SU-DHL-6 (cell line): ENCODE measurements at regions not wholly inside any gene's neighbourhood (a gene's known extent, or its start where the extent isn't known, plus 50 kb on each side); places are given as distances from the start of the nearest gene placed in this dataset.

Experiments
- H2AFZ ChIP-seq: fragments of 200-600 bp; sonication (generic); 2 replicates; pipeline ENCODE4 v1.6.1; 2014; ENCODE audit warnings: low read depth, mild to moderate bottlenecking, moderate library complexity, mixed read lengths, antibody characterized with exemption, low read length; ENCODE audit not compliant: severe bottlenecking
- H3F3A ChIP-seq: fragments of 200-600 bp; shearing (Covaris generic); 2 replicates; pipeline ENCODE4 v1.6.0; 2016; ENCODE audit warnings: antibody characterized with exemption, mild to moderate bottlenecking; ENCODE audit not compliant: insufficient read depth
- H3K27ac ChIP-seq: fragments of 200-600 bp; sonication (generic); 2 replicates; pipeline ENCODE4 v1.5.1; 2016; ENCODE audit warnings: low read depth, mild to moderate bottlenecking, low read length, moderate library complexity, mixed read lengths
- H3K27me3 ChIP-seq: fragments of 200-600 bp; sonication (generic), shearing (Covaris generic); 2 replicates; pipeline ENCODE4 v1.6.0; 2014; ENCODE audit warnings: mild to moderate bottlenecking, low read length
- H3K36me3 ChIP-seq: fragments of 200-600 bp; sonication (generic); 2 replicates; pipeline ENCODE4 v1.6.1; 2014; ENCODE audit warnings: mild to moderate bottlenecking, low read length, mixed read lengths
- H3K4me2 ChIP-seq: fragments of 300-600, 200-600 bp; shearing (Covaris generic), sonication (generic); 2 replicates; pipeline ENCODE4 v1.6.0; 2014; ENCODE audit warnings: low read length, low read depth, mild to moderate bottlenecking; ENCODE audit not compliant: poor library complexity, severe bottlenecking
- H3K4me3 ChIP-seq: fragments of 200-600 bp; sonication (generic); 2 replicates; pipeline ENCODE4 v1.5.1; 2014; ENCODE audit warnings: antibody characterized with exemption, low read length, mild to moderate bottlenecking, mixed read lengths; ENCODE audit not compliant: insufficient read depth, poor library complexity, severe bottlenecking
- H3K79me2 ChIP-seq: fragments of 200-600 bp; sonication (generic); 2 replicates; pipeline ENCODE4 v1.6.1; 2014; ENCODE audit warnings: mild to moderate bottlenecking, low read length, moderate library complexity; ENCODE audit not compliant: insufficient read depth
- H3K9ac ChIP-seq: fragments of 200-600 bp; sonication (generic); 2 replicates; pipeline ENCODE4 v1.7.0; 2014; ENCODE audit warnings: mild to moderate bottlenecking, low read length
- H3K9me2 ChIP-seq: fragments of 200-600 bp; sonication (generic); replicated peaks from 2 replicates; pipeline ENCODE4 v1.6.1; 2014; ENCODE audit warnings: low read length; ENCODE audit not compliant: insufficient read depth
- H3K9me3 ChIP-seq: fragments of 200-600 bp; sonication (generic); 2 replicates; pipeline ENCODE4 v1.6.1; 2014; ENCODE audit warnings: low read length, mixed read lengths; ENCODE audit not compliant: insufficient read depth
- H4K20me1 ChIP-seq: fragments of 200-600 bp; sonication (generic); 2 replicates; pipeline ENCODE4 v1.6.1; 2014; ENCODE audit warnings: low read depth, mild to moderate bottlenecking, antibody characterized with exemption, low read length, moderate library complexity, mixed read lengths
- CTCF ChIP-seq: fragments of 200-600 bp; sonication (generic); IDR thresholded peaks from one replicate; pipeline ENCODE4 v1.5.1; 2017; ENCODE audit warnings: antibody characterized with exemption, mild to moderate bottlenecking, low read length, moderate library complexity; ENCODE audit not compliant: insufficient read depth, poor library complexity, severe bottlenecking
- EZH2phosphoT487 ChIP-seq: fragments of 200-600 bp; sonication (generic), shearing (Covaris generic); conservative IDR thresholded peaks from 2 replicates; pipeline ENCODE4 v1.6.1; 2018; ENCODE audit warnings: mild to moderate bottlenecking, antibody characterized with exemption, low read length, moderate library complexity, mixed read lengths

- Histone ChIP-seq H3K36me3 (no peaks in the 10 kb centered on the region), H3F3A (no peaks in the 10 kb centered on the region), H3K27ac (no peak overlapping the region), H3K9me3 (no peaks in the 10 kb centered on the region), H4K20me1 (no peaks in the 10 kb centered on the region), H3K4me2 (no peak overlapping the region), H2AFZ (no peak overlapping the region), H3K79me2 (no peaks in the 10 kb centered on the region), H3K9ac (no peak overlapping the region), H3K9me2 (no peaks in the 10 kb centered on the region), H3K27me3 (no peaks in the 10 kb centered on the region), H3K4me3 (no peak overlapping the region)
- TF ChIP-seq EZH2phosphoT487 (no peak), CTCF (no peak)
Observed at GRCh38 chr14:38931969-38932652, 170.9 kb downstream of the SEC23A start.

- Histone ChIP-seq H3K36me3 (no peaks in the 10 kb centered on the region), H3K4me3 (no peak overlapping the region), H3K27ac (no peak overlapping the region), H3K79me2 (no peaks in the 10 kb centered on the region), H3F3A (no peaks in the 10 kb centered on the region), H4K20me1 (no peaks in the 10 kb centered on the region), H3K4me2 (no peak overlapping the region), H3K9me3 (no peaks in the 10 kb centered on the region), H3K27me3 (no peaks in the 10 kb centered on the region), H2AFZ (no peak overlapping the region), H3K9ac (no peak overlapping the region), H3K9me2 (no peaks in the 10 kb centered on the region)
- no peak for TF ChIP-seq EZH2phosphoT487
- TF ChIP-seq CTCF, result no peak
Observed at GRCh38 chr14:38930898-38931297, 172.1 kb downstream of the SEC23A start.

- H3K27me3 ChIP-seq, result no peaks in the 10 kb centered on the region
- no peak overlapping the region for H3K4me2 ChIP-seq
- no peaks in the 10 kb centered on the region for H3K79me2 ChIP-seq
- H3K9ac ChIP-seq, result no peak overlapping the region
- no peak overlapping the region for H2AFZ ChIP-seq
- H3K36me3 ChIP-seq, result no peaks in the 10 kb centered on the region
- no peaks in the 10 kb centered on the region for H3K9me2 ChIP-seq
- H3K9me3 ChIP-seq, result no peaks in the 10 kb centered on the region
- H4K20me1 ChIP-seq, result no peaks in the 10 kb centered on the region
- no peaks in the 10 kb centered on the region for H3F3A ChIP-seq
- H3K27ac ChIP-seq, result no peak overlapping the region
- TF ChIP-seq EZH2phosphoT487 (no peak), CTCF (no peak)
- H3K4me3 ChIP-seq, result no peak overlapping the region
Observed at GRCh38 chr14:38930022-38930421, 173.0 kb downstream of the SEC23A start.
